ENCODE measurements at regions not wholly inside any gene's neighbourhood (a gene's known extent, or its start where the extent isn't known, plus 50 kb on each side); places are given as distances from the start of the nearest gene placed in this dataset.
"Not testable (repeated sequence)": the region's sequence is repeated elsewhere in the genome, so short reads cannot be mapped to it uniquely, and the experiment has no call there.

DNA sequence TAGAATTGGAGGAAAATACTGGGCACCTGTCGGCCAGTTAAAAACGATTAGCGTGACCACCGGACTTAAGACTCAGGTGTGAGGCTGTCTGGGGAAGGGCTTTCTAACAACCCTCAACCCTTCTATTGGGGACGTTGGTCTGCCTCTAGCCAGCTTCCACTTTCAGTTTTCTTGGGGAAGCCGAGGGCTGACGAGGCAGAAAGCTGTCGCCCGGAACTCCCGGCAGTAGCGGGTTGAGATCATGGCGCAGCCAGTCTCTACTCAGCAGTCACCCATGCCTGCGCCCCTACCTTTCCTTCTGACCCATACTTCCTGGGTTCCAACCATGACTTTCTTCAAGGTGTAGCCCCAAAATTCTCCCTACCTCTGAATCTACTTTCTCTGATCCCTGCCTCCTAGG, 1424.1 kb downstream of the SLITRK1 start:
- no peak for TF ChIP-seq POLR2A (IDR thresholded peaks at IDR 0.05)
- no peak for TF ChIP-seq CTCF (IDR thresholded peaks at IDR 0.05)
- DNase-seq, result no peak
- Histone ChIP-seq H3K36me3 (no peaks in the 10 kb centered on the region), H3K27ac (no peak overlapping the region), H3K4me1 (no peaks in the 10 kb centered on the region), H3K4me3 (no peak overlapping the region), H3K27me3 (no peaks in the 10 kb centered on the region), H3K9me3 (no peaks in the 10 kb centered on the region)
- intact Hi-C loops (cut with DNase I; ENCODE audit: low total_unique reads), result no loop called here

GRCh38 chr13:82457548-82457947, 1424.7 kb downstream of the SLITRK1 start:
- H3K9me3 ChIP-seq; H3K4me3 ChIP-seq; H3K27me3 ChIP-seq; H3K36me3 ChIP-seq; DNase-seq; H3K27ac ChIP-seq; H3K4me1 ChIP-seq; intact Hi-C loops (cut with DNase I; ENCODE audit: low total_unique reads): not testable (repeated sequence)

- no peak for TF ChIP-seq POLR2A (IDR thresholded peaks at IDR 0.05)
- TF ChIP-seq CTCF (IDR thresholded peaks at IDR 0.05), result no peak
- no peaks in the 10 kb centered on the region for H3K4me1 ChIP-seq
- no peaks in the 10 kb centered on the region for H3K27me3 ChIP-seq
- peaks cover 0 to 3% of the 10 kb centered on the region in 2 donors for H3K36me3 ChIP-seq
- DNase-seq, result no peak
- no peaks in the 10 kb centered on the region for H3K9me3 ChIP-seq
- no peak overlapping the region for H3K27ac ChIP-seq
- H3K4me3 ChIP-seq, result no peak overlapping the region
- intact Hi-C loops (cut with DNase I; ENCODE audit: low total_unique reads), result no loop called here
Observed at GRCh38 chr13:82447416-82448077, 1434.7 kb downstream of the SLITRK1 start.

DNA sequence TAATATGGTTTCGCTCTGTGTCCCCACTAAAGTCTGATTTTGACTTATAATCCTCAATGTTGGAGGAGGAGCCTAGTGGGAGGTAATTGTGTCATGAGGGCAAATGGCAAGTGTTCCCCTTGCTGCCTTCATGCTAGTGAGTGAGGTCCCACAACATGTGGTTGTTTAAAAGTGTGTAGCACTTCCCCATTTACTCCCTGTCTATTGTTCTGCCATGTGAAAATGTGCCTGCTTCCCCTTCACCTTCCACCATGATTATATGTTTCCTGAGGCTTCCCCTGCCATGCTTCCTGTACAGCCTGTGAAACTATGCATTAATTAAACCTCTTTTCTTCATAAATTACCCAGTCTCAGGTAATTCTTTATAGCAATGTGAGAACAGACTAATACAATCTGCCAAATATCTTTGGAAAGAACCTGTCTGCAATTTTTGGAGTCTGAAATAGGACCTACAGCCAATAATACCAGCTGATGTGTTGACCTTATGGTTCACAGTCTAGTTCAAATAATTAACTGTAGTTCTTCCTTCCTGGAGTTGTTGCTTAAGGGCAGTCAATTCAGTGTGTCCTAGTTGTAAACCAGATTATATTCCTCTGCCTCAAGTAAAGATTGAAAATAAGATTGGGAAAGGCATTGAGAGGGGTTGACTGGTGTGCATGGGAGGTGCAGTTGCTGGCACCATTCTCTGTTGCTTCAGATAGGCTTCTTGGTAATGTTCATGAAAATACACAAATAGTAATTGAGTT, 1442.9 kb downstream of the SLITRK1 start:
- Histone ChIP-seq H3K4me3 (no peak overlapping the region), H3K4me1 (no peaks in the 10 kb centered on the region), H3K27ac (no peak overlapping the region), H3K9me3 (no peaks in the 10 kb centered on the region), H3K27me3 (no peaks in the 10 kb centered on the region), H3K36me3 (peaks cover 0 to 3% of the 10 kb centered on the region in 2 donors)
- DNase-seq, result no peak
- TF ChIP-seq CTCF (IDR thresholded peaks at IDR 0.05) (no peak), POLR2A (IDR thresholded peaks at IDR 0.05) (no peak)
- intact Hi-C loops (cut with DNase I; ENCODE audit: low total_unique reads), result no loop called here

DNA sequence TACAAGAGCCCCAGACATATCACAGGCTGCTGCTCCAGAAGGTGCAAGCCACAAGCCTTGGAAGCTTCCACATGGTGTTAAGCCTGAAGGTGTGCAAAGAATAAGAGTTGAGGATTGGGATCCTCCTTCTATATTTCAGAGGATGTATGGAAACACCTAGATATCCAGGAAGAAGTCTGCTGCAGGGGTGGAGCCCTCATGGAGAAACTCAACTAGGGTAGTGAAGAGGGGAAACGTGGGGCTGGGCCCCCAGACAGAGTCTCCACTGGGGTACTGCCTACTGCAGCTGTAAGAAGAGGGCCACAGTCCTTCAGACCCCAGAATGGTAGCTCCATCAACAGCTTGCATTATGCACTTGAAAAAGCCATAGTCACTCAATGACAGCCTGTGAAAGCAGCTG, 1444.0 kb downstream of the SLITRK1 start:
- Histone ChIP-seq H3K4me3 (no peak overlapping the region), H3K36me3 (peaks cover 0 to under 1% of the 10 kb centered on the region in 2 donors), H3K27me3 (no peaks in the 10 kb centered on the region), H3K4me1 (no peaks in the 10 kb centered on the region), H3K27ac (no peak overlapping the region), H3K9me3 (no peaks in the 10 kb centered on the region)
- intact Hi-C loops (cut with DNase I; ENCODE audit: low total_unique reads), result no loop called here
- DNase-seq, result no peak
- TF ChIP-seq POLR2A (IDR thresholded peaks at IDR 0.05), result no peak
- no peak for TF ChIP-seq CTCF (IDR thresholded peaks at IDR 0.05)
